DOHH2 (cell line): ENCODE measurements at regions not wholly inside any gene's neighbourhood (a gene's known extent, or its start where the extent isn't known, plus 50 kb on each side); places are given as distances from the start of the nearest gene placed in this dataset.
"Not testable (repeated sequence)": the region's sequence is repeated elsewhere in the genome, so short reads cannot be mapped to it uniquely, and the experiment has no call there.

Experiments used
- EZH2phosphoT487 ChIP-seq: fragments of 200-600 bp; sonication (generic); IDR thresholded peaks from 2 replicates; pipeline ENCODE4 v1.6.1; 2017; ENCODE audit warnings: borderline replicate concordance, mild to moderate bottlenecking, antibody characterized with exemption, low read length, moderate library complexity, mixed read lengths
- TF ChIP-seq, protein P1 (sequence below): fragments of 200-600 bp; sonication (generic); IDR thresholded peaks from one replicate; pipeline ENCODE4 v1.5.1; 2014; ENCODE audit warnings: antibody characterized with exemption, mild to moderate bottlenecking, low read depth, low read length; ENCODE audit not compliant: poor library complexity, severe bottlenecking

DNA sequence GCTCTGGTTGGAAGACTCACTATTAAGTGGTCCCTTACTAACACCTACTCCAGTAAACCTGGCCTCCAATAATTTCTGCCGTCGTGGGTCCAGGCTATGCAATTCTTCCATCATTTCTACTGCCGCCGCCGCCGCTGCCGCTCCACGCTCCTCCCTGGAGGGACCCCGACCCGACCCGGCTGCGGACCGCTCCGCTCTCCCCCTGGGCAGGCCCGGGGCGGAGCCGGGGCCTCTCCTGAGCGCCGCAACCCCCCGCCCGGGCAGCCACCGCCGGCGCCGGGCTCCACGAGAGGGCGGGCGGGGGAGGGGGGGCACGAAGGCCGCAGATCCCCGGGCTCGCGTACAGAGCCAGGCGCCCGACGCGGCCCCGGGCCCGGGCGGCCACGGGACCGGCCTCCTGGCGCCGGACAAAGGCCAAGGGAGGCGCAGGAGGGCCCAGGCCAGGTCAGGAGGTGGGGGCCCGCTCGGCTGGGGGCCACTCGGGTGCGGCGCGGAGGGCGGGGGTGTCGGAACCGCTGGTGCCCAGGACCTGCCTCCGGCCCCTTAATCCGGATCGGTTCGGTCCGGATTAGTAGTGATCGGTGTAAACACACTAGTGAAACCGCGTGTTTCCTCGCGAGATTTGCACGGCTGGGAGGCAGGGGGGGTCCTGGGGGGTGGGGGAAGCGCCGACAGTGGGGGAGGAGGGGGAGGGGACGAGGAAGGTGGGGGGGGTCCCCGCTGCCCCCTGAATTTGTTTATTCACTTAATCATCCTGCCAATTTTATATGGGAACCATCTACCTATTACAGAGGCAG is 215.1 kb upstream of the CCL2 start:
- TF ChIP-seq, protein P1, sequence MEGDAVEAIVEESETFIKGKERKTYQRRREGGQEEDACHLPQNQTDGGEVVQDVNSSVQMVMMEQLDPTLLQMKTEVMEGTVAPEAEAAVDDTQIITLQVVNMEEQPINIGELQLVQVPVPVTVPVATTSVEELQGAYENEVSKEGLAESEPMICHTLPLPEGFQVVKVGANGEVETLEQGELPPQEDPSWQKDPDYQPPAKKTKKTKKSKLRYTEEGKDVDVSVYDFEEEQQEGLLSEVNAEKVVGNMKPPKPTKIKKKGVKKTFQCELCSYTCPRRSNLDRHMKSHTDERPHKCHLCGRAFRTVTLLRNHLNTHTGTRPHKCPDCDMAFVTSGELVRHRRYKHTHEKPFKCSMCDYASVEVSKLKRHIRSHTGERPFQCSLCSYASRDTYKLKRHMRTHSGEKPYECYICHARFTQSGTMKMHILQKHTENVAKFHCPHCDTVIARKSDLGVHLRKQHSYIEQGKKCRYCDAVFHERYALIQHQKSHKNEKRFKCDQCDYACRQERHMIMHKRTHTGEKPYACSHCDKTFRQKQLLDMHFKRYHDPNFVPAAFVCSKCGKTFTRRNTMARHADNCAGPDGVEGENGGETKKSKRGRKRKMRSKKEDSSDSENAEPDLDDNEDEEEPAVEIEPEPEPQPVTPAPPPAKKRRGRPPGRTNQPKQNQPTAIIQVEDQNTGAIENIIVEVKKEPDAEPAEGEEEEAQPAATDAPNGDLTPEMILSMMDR: not testable (repeated sequence)
- not testable (repeated sequence) for TF ChIP-seq EZH2phosphoT487
